GM21390 (cell line): ENCODE measurements at regions not wholly inside any gene's neighbourhood (a gene's known extent, or its start where the extent isn't known, plus 50 kb on each side); places are given as distances from the start of the nearest gene placed in this dataset.
"Not testable (repeated sequence)": the region's sequence is repeated elsewhere in the genome, so short reads cannot be mapped to it uniquely, and the experiment has no call there.

Experiments
- ATAC-seq: cut with Tn5 transposase; IDR thresholded peaks from one replicate; pipeline ENCODE4 v1.9.1; 2021; ENCODE audit not compliant: unreplicated experiment

DNA sequence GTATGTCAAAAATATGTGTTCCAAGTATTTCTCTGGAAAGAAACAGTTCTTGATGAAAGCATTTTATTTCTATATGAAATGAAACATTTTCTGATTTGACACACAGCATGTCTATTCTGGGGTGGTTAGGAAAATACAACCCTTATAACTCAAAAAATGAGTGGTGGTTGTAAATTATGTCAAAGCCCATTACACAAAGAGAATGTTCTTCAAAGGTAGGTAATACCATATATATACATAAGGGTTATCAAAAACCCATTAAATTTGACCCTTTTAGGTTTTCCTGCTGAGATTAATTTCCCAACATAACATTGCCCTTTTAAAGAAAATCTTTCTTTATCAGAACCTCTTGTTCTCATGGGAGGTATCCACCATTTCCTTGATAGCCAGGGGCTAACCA, 420.5 kb upstream of the TECRL start:
- no peak for ATAC-seq

DNA sequence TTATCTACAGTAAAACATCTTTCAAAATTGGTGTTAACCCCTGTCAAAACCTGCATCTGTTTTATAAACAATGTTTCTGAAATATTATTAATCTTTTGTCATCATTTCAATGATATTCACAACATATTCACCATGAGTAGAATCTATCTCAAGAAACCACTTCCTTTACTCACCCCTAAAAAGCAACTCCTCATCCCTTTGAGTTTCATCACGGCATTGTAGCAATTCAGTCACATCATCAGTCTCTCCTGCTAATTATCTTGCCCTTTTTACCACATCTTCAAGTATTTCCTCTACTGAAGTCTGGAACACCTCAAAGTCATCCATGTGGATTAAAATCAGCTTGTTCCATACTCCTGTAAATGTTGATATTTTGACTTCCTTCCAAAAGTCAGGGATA, 415.3 kb upstream of the TECRL start:
- no peak for ATAC-seq

DNA sequence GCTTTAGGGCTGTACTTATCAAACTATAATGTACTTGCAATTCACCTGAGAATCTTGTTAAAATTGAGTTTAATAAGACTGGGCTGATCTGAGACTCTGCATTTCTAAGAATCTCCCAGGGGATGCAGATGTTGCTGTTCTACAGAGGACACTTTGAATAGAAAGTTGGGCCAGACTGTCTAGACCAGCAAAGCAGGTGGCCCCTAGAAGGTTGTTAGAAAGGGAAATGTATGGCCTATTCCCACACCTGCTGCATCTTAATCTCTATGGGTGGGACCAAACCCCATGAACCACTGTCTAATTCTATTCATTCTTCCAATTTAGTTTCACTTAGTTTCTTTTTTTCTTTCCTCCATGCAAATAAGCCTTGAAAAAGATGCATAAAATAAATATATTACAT, 413.2 kb upstream of the TECRL start:
- no peak for ATAC-seq

DNA sequence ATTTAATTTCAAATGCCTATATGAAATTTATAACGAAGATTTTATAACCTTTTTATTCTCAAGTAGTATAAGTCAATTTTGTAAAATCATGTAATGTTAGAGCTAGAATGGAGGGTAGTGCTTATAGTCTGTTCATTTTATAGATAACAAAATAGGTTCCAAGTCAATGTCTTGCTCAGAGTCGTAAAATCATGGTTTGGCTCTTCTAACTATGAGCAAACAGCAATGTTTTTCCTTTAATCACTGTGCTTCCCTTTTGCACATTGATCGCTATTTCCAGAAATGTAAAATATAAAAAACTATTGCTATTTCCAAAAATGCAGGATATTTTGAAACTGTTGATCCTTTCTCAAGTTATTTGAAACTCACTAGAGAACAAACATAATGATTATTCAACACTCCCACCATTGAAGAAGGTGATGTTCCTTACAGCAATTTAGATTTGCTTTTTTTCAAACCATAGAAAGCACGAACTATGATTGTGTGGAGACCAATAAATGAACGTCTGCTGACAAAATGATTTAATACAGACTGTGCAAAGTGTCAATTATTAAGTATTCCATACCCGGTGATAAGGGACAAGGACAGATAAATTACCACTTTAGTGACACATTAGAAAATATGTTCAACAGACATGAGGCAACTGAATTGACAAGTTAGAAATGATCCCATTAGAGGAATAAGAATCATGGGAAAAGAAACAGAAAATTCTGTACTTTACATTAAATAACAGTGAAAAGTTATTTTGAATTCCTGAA, 412.1 kb upstream of the TECRL start:
- ATAC-seq: no peak

DNA sequence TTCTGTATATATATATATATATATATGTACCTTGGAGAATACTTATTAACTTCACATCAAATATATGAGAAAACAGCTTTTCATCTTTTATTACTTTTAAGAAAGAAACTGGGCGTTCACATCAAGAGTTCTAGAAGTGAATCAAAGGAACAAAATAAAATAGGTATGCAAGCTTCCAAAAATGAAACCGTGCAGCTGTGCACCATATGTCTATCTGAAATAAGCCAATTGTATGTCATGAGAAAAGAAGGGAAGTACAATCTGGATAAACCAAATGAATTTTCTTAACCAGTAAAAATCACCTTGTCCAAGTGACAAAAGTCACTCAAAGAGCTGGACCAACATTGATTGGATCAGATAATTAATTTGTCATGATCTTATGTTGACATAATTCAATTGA, 405.4 kb upstream of the TECRL start:
- ATAC-seq: no peak

DNA sequence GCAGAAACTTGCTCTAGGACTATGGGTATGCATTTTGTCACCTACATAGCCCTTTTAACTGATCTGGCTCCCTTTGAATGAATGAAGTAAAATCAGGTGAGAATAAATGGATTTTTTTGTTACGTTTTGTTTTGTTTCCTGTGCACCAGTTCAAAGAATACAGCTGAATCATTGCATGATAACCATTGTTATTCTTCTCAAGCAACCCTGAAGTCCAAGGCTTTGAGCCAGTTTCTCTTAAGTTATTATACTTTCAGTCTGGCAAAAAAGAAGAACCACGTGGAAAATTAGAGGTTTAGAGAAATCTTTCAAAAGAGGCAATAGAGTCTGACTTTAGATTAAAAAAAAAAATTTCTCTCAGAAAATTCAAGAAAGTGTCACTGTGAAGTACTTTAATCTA, 398.6 kb upstream of the TECRL start:
- ATAC-seq: no peak

DNA sequence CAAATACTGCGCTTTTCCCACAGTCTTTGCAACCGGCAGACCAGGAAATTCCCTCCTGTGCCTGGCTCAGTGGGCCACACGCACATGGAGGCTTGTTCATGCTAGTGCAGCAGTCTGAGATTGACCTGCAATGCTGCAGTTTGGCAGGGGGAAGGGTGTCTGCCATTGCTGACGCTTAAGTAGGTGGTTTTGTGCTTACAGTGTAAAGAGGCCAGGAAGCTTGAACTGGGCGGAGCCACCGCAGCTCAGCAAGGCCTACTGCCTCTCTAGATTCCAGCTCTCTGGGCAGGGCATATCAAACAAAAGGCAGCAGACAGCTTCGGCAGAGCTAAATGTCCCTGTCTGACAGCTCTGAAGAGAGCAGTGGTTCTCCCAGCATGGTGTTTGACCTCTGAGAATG, 390.5 kb upstream of the TECRL start:
- ATAC-seq: no peak

DNA sequence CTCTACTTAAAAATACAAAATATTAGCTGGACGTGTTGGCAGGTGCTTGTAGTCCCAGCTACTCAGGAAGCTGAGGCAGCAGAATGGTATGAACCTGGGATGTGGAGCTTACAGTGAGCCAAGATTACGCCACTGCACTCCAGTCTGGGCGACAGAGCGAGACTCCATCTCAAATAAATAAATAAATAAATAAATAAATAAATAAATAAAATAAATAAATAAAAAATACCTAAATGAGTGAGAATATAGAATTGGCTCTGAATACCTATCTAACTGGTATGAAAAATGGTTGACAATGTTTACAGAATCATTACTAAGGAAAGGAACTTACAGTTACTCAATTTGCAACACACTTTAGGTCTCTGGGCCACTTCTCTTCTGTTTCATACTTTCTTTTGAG, 389.6 kb upstream of the TECRL start:
- ATAC-seq: not testable (repeated sequence)

DNA sequence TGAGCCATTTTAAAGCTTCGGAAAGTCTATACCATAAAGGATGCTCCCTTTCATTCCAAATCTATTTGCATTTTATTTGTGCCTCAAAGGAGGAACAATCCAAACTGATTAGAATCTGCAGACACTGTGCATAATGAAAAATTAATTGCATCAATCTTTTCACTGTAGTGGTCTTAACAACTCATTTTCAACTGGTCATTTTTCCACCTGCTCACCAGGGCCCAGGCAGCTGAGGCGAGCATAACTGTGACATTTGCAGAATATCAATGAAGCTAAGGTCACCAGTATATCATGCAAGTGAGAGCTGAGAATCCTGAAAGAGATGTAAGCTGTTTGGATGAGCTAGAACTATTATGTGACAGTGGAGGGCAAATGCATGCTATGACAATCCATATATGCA, 387.3 kb upstream of the TECRL start:
- no peak for ATAC-seq

DNA sequence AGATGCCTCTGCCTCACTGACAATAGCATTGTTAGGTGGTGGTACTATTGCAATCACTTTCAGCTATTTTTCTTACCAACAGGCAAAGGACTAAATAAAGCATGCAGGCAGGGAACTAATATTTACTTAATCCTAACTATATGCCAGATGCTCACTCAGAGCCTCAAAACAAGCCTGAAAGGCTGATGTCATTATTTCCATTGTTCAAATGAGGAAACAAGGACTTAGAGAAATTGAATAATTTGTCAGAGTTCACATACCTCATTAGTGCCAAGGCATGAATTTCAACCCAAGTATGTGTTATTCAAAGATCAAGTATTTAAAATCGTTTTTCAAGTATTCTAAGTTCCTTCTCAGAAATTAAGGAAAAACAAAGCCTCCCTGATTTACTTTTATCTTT, 374.9 kb upstream of the TECRL start:
- ATAC-seq: no peak

DNA sequence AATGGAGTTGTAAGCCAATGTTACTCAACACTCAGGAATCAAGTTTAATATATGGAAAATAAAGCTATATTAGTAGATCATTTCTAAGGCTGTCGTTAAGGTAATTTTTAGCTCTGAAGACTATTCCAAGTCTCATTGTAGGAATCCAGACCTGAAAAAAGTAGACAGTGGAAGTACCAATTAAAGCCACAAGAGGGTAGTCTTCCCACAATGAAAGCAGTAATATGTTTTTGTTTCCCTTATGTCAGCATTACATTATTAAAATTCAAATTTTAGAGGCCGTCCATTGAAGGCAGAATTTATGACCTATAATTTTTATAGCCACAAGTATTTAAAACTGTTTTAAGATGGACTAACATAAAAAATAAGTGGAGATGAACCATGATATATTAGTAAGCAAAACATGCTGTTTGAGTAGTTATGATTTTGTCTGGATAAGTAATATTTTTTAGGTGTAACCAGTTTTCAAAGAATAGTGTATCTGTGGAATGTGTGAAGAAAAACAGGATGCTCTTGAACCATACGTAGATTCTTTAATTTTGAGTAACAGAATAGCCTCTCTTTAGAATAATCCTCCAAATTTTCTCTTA, 372.6 kb upstream of the TECRL start:
- no peak for ATAC-seq

DNA sequence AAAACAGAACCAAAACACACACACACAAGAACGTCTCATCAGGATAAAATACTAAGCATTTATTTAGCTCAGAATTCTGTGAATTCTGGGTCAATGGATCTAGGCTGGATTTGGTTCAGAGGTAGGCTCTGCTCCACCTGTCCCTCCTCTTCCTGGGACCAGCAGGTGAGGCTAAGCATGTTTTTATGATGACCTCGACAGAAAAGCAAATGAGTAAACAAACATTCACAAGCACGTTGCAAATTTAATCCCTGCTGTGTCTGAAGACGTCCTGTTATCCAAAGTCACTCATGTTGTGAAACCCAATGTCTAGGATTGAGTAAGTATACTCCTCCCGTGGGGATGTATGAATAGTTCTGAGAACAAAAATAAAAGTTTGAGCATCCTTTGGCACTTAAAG, 371.4 kb upstream of the TECRL start:
- no peak for ATAC-seq

DNA sequence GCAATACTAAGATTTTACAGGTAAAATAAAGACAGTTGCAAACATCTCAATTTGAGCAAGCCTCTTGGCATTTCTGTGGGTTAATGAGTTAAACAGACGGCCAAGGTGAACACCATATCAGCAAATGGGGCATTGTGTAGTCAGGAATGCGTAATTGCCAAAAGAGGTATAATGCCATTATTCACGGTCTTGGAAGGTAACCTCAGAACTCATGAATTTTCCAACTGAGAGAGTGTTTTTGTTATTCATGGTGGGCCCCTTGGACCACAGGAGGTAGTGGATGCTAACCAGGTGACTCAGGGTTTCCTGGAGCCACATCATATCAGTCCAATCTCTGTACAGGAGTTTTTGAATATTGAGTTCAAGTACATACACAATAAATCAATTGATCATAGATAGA, 368.0 kb upstream of the TECRL start:
- ATAC-seq: no peak

DNA sequence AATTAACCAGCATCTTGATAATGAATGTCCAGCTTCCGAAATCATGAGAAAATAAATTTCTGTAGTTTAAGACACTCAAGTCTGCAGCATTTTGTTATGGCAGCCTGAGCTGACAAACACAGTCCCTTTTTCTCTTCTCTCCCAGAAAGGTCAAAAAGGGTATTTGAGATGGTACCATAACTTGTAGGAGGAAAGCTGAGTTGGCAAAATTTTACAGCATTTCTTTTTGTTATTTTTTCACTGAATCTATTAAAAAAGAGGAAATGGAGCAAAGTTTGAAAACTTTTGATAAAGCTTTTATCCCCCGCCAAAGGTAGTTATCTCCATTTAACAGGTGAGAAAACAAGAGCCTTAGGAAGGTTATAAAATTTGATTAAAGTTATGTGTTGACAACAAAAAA, 367.6 kb upstream of the TECRL start:
- ATAC-seq: no peak

DNA sequence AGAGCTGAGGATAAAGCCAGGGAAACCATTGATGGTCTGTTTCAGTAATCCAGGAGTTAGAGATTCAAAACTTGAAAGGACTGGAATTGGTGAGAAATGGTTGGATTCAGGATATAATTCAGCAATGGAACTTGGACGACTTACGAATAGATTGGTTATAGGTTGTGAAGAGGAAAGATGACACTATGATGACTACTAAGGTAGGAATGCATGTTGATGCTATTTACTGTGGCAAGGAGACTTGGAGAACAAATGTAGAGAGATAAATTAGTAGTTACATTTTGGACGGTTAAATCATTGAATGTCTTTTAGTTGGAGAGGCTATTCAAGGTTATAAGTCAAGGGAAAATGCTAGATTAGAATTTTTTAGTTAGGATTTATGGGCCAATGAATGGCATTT, 365.4 kb upstream of the TECRL start:
- no peak for ATAC-seq

DNA sequence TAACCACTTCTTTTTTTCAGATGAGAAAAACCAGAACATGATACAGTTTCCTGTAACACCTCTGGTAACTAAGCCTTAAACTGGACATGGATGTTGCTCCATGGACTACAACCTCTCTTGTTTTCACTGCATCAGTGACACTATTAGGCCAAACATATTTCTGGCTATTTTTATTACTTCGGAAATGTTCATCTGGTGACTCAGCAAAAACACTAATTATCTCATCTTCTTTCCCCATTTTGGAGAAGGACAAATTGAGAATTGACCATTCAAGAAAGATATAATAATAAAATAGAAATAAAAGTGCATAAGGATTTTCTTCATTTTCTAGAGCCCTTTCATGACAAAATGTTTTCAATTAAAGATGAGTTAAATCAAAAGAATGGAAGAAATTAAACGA, 361.9 kb upstream of the TECRL start:
- ATAC-seq: no peak

DNA sequence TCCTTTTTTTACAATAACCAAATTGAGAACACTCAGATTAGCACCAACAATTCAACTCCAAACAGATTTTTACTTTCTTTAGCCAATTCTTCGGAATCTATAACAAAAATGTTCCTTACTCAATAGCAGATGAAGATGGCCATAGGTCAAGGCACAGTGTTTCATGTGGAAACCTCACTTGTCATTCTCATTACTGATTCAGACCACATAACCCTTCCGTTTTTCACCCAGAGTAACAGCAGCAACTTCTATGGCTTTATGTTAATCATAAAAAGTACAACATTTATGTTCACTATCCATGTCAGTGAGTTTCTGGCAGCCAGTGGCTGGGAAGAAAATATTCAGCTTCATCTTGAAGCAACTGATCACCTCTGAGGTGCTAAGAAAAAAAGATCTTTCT, 358.3 kb upstream of the TECRL start:
- no peak for ATAC-seq

DNA sequence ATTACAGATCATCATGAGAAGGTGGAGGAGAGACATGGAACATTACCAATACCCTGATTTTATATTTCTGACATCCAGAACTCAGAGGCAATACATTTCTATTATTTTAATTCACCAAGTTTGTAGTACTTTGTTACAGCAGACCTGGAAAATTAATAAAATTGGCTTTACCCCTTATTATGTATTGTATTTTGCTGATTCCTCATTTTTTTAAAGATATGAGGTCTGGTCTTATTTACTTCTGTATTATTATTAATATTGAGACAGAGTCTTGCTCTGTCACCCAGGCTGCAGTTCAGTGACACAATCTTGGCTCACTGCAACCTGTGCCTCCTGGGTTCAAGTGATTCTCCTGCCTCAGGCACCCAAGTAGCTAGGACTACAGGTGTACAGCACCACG, 357.3 kb upstream of the TECRL start:
- ATAC-seq: no peak

DNA sequence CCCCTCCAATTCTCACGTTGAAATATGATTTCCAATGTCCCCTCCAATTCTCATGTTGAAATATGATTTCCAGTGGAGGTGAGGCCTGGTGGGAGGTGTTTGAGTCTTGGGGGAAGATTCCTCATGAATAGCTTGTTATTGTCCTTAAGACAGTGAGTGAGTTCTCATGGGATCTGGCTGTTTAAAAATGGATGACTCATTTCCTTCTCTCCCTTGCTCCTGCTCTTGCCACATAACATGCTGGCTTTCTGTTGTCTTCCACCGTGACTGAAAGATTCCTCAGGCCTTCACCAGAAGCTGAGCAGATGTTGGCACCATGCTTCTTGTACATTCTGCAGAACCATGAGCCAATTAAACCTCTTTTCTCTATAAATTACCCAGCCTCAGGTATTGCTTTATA, 346.8 kb upstream of the TECRL start:
- ATAC-seq: no peak

DNA sequence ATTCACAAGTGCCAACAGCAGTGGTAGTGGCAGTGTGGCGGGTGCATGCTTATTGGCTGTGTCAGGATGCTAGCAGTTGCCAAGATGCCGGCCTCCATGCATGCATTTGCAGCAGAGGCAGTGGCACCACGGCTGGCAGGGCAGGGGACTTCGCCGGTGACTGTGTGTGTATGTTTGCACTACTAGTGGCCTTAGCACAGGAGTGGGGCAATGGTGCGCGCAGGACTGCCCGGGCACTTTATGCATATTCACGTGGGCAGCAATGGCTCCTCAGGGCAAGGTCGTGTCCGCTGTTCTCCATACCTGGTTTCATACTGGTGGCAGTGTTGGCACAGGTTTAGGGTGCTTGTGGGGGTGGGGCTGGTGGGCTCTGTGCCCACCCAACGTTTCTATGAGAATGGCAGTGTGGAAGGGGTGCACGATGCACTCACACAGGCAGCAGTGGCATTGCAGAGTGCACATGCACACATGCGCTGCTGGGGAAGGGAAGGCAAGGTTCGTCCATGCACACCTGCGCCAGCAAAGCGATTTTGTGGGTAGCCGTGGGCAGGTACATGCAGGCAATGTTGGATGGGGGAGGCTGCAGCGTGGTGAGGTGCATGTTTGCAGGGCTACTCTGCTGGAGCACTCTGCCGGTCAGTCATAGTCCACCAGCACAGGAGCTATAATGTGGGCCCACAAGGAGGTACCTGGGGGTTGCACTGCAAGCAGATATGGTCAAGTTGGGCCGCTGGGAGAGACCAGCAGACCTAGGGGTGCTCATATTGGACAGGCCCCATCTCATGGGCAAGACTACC, 338.9 kb upstream of the TECRL start:
- ATAC-seq: no peak

DNA sequence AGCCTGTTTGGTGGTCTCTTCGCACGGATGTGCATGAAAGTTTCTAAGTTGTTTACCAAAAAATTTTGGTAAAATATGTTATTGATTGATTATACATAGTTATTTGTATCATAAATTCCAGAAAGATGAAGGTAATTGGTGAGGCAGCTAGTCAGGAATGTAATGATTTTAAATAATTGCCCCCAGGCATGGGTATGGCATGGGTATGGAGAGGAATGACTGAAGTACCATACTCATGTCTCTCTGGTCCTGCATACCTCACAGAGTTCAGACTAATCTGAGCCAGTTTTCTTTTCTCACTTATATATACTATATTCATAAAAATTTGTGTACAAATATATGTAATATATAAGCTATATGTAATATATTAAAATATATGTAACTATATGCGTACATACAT, 329.0 kb upstream of the TECRL start:
- ATAC-seq: no peak

DNA sequence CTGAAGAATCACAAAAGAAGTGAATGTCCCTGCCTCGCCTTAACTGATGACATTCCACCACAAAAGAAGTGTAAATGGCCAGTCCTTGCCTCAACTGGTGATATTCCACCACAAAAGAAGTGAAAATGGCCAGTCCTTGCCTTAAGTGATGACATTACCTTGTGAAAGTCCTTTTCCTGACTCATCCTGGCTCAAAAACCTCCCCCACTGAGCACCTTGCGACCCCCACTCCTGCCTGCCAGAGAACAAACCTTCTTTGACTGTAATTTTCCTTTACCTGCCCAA, 328.5 kb upstream of the TECRL start:
- not testable (repeated sequence) for ATAC-seq
